K562 (cell line): ENCODE measurements at regions not wholly inside any gene's neighbourhood (a gene's known extent, or its start where the extent isn't known, plus 50 kb on each side); places are given as distances from the start of the nearest gene placed in this dataset.

Experiments used
- ATAC-seq: fragments of 200-7000 bp; cut with Tn5 transposase; 3 replicates; pipeline ENCODE4 v1.9.1; 2020; ENCODE audit warnings: moderate library complexity
- BruUV-seq: library from RNA; stranded (reverse); fragments of 400-500 nt; replicated peaks from 2 replicates; lab custom pipeline; 2021; lab: Mats Ljungman, UMichigan
- CTCF ChIA-PET: fragments of 300-600 bp; formaldehyde crosslinking; extraction: SDS; loops from one replicate; lab custom pipeline; 2021; ENCODE audit warnings: low intra/inter-chr PET ratio; lab: Yijun Ruan, JAX
- POLR2A ChIA-PET: fragments of 300-600, 350-650 bp; sonication (Branson Sonifier 250); formaldehyde crosslinking; extraction: SDS; loops from one replicate; lab custom pipeline; 2021; ENCODE audit warnings: antibody characterized with exemption, inconsistent platforms; lab: Yijun Ruan, JAX
- DNase-seq, 4 experiments: peaks; one replicate each; pipeline versions ENCODE4 v3.0.0 to v3.0.0-alpha.2; 2011 to 2018; ENCODE audit warnings: low spot score in 3 of 4, mixed read lengths in 3 of 4; ENCODE audit errors: extremely low read depth in 1 of 4
- FAIRE-seq: peaks from 2 replicates; lab custom pipeline; 2011; peaks lifted over from hg19 to GRCh38; lab: Jason Lieb, UNC
- H2AFZ ChIP-seq: 2 replicates; pipeline ENCODE4 v1.6.0; 2011; ENCODE audit warnings: low read depth, low read length, control low read depth, inconsistent platforms
- H3K27ac ChIP-seq: fragments of 200-600 bp; 3 replicates; pipeline ENCODE4 v1.8.0; 2011; ENCODE audit warnings: low read depth, mild to moderate bottlenecking, control low read depth, inconsistent platforms, low read length, moderate library complexity, mixed read lengths; ENCODE audit errors: extremely low read depth
- H3K27me3 ChIP-seq, 2 experiments: fragments of 300-600 bp in 1 of 2; 2 replicates in 1 of 2; 3 replicates in 1 of 2; pipeline versions ENCODE4 v1.6.0 to v1.8.0; 2011; ENCODE audit warnings: inconsistent platforms in 2 of 2, low read length in 2 of 2, mild to moderate bottlenecking in 1 of 2, mixed read lengths in 1 of 2, moderate library complexity in 1 of 2; ENCODE audit not compliant: control insufficient read depth in 2 of 2, insufficient read depth in 2 of 2
- H3K36me3 ChIP-seq: fragments of 300-600 bp; 3 replicates; pipeline ENCODE4 v1.8.0; 2011; ENCODE audit warnings: mild to moderate bottlenecking, low read length, inconsistent platforms; ENCODE audit not compliant: control insufficient read depth, insufficient read depth
- H3K4me1 ChIP-seq, 2 experiments: fragments of 200-600 bp in 1 of 2; replicated peaks in 1 of 2; 2 replicates in 1 of 2; 3 replicates in 1 of 2; pipeline versions ENCODE4 v1.5.1 to v1.8.0; 2011; ENCODE audit warnings: inconsistent platforms in 2 of 2, low read length in 2 of 2, mild to moderate bottlenecking in 1 of 2, mixed read lengths in 1 of 2, moderate library complexity in 1 of 2; ENCODE audit not compliant: control insufficient read depth in 2 of 2, insufficient read depth in 2 of 2
- H3K4me2 ChIP-seq: 2 replicates; pipeline ENCODE4 v1.6.1; 2011; ENCODE audit warnings: low read length, control low read depth, inconsistent platforms, mixed read lengths; ENCODE audit not compliant: insufficient read depth
- H3K4me3 ChIP-seq: fragments of 200-600 bp; sonication (generic), shearing (Covaris generic); 2 replicates; pipeline ENCODE4 v1.5.1; 2016; ENCODE audit warnings: control low read depth, inconsistent platforms
- H3K79me2 ChIP-seq: fragments of 200-600 bp; 3 replicates; pipeline ENCODE4 v1.8.0; 2011; ENCODE audit warnings: low read length, inconsistent platforms; ENCODE audit not compliant: control insufficient read depth, insufficient read depth
- H3K9ac ChIP-seq, 2 experiments: 2 replicates each; pipeline versions ENCODE4 v1.6.0 to v1.6.1; 2011; ENCODE audit warnings: low read depth in 2 of 2, low read length in 2 of 2, control low read depth in 1 of 2, inconsistent platforms in 1 of 2, mild to moderate bottlenecking in 1 of 2, mixed read lengths in 1 of 2; ENCODE audit not compliant: insufficient read depth in 1 of 2
- H3K9me1 ChIP-seq: one replicate; pipeline ENCODE4 v1.6.0; 2011; ENCODE audit warnings: inconsistent platforms, mild to moderate bottlenecking, low read length, moderate library complexity; ENCODE audit not compliant: control insufficient read depth, insufficient read depth
- H3K9me3 ChIP-seq: replicated peaks from 2 replicates; pipeline ENCODE4 v1.5.1; 2011; ENCODE audit warnings: low read depth, low read length, inconsistent platforms; ENCODE audit not compliant: control insufficient read depth, insufficient read depth
- H4K20me1 ChIP-seq: replicated peaks from 2 replicates; pipeline ENCODE4 v1.6.1; 2011; ENCODE audit warnings: low read length, inconsistent platforms, mixed read lengths; ENCODE audit not compliant: control insufficient read depth, insufficient read depth
- CBX2 ChIP-seq: fragments of 200-600 bp; sonication (generic); IDR thresholded peaks from one replicate; pipeline ENCODE4 v1.6.1; 2012; ENCODE audit warnings: mild to moderate bottlenecking, low read length, inconsistent platforms; ENCODE audit not compliant: insufficient read depth, poor library complexity, severe bottlenecking
- CCAR2 ChIP-seq: fragments of 200-400 bp; formaldehyde crosslinking; IDR thresholded peaks from 2 replicates; pipeline ENCODE4 v1.6.1; 2017; ENCODE audit warnings: mild to moderate bottlenecking, low read depth, low read length
- CTBP1 ChIP-seq: fragments of 450-650 bp; IDR thresholded peaks from 2 replicates; pipeline ENCODE4 v1.6.1; 2016; ENCODE audit warnings: borderline replicate concordance
- DEAF1 ChIP-seq: fragments of 450-650 bp; formaldehyde crosslinking; IDR thresholded peaks from 2 replicates; pipeline ENCODE4 v1.4.0; 2020; ENCODE audit warnings: mild to moderate bottlenecking, moderate library complexity
- FOXK2 ChIP-seq, 2 experiments: fragments of 450-650 bp; IDR thresholded peaks in 1 of 2; conservative IDR thresholded peaks in 1 of 2; 2 replicates each; pipeline ENCODE4 v1.6.1; 2016; ENCODE audit warnings: low read depth in 2 of 2, mild to moderate bottlenecking in 1 of 2
- HMGN3 ChIP-seq: IDR thresholded peaks from 2 replicates; pipeline ENCODE4 v1.6.1; 2011; ENCODE audit warnings: borderline replicate concordance, low read depth, mild to moderate bottlenecking, mixed read lengths, low read length; ENCODE audit not compliant: insufficient read length; ENCODE audit errors: extremely low read depth
- ID3 ChIP-seq, 2 experiments: fragments of 250-450 bp in 1 of 2; fragments of 450-650 bp in 1 of 2; sonication (Bioruptor Pico) in 1 of 2; IDR thresholded peaks; 2 replicates each; pipeline versions ENCODE4 v1.6.1 to v1.8.0; 2016 to 2021; ENCODE audit warnings: mild to moderate bottlenecking in 2 of 2, moderate library complexity in 2 of 2, missing compliant biosample characterization in 1 of 2, missing genetic modification characterization in 1 of 2
- MIER1 ChIP-seq: fragments of 450-650 bp; IDR thresholded peaks from 2 replicates; pipeline ENCODE4 v1.6.1; 2016; ENCODE audit warnings: antibody characterized with exemption, mild to moderate bottlenecking, low read depth
- SRF ChIP-seq, 2 experiments: fragments of 250-450, 450-650 bp in 1 of 2; sonication (Bioruptor Pico) in 1 of 2; sonication (generic) in 1 of 2; formaldehyde crosslinking; IDR thresholded peaks; 2 replicates each; pipeline versions ENCODE4 v1.5.0 to v1.5.1; 2020 to 2022; ENCODE audit warnings: mild to moderate bottlenecking in 1 of 2, missing genetic modification reagents in 1 of 2
- TSC22D4 ChIP-seq: fragments of 450-650 bp; IDR thresholded peaks from 2 replicates; pipeline ENCODE4 v1.6.1; 2016; ENCODE audit warnings: missing genetic modification characterization, missing biosample characterization, control low read depth
- ZFP91 ChIP-seq: sonication (generic); formaldehyde crosslinking; IDR thresholded peaks from 2 replicates; pipeline ENCODE4 v1.8.0; 2022; ENCODE audit warnings: mild to moderate bottlenecking, missing genetic modification reagents
- ZKSCAN3 ChIP-seq: fragments of 250-450 bp; sonication (Bioruptor Pico); IDR thresholded peaks from 2 replicates; pipeline ENCODE4 v1.4.0; 2020
- ZNF124 ChIP-seq: sonication (generic); formaldehyde crosslinking; IDR thresholded peaks from 2 replicates; pipeline ENCODE4 v1.8.1; 2022; ENCODE audit warnings: missing genetic modification reagents
- ZNF253 ChIP-seq: fragments of 250-450 bp; sonication (Bioruptor Pico); conservative IDR thresholded peaks from 2 replicates; pipeline ENCODE4 v1.6.1; 2021; ENCODE audit warnings: mild to moderate bottlenecking
- WGBS: fragments of 100-300 bp; shearing (Covaris generic); methylation state at CpG from one replicate; pipeline ENCODE4 v1.1.6; 2016; ENCODE audit warnings: low coverage, mixed read lengths; ENCODE audit not compliant: insufficient coverage; ENCODE audit errors: missing lambda C conversion rate; 5-methylcytosine and 5-hydroxymethylcytosine counted together
- in situ Hi-C: fragments of 300-500 bp; cut with MboI; formaldehyde crosslinking; loops from 4 replicates; pipeline ENCODE4 v1.15.0; 2018; ENCODE audit warnings: inconsistent platforms, mixed read lengths
- intact Hi-C: fragments of 100-400 bp; cut with micrococcal nuclease; formaldehyde crosslinking; loops from 2 replicates; pipeline ENCODE4 v1.14.2; 2022

GRCh38 chr1:29574871-29575270 is 338.5 kb downstream of the PTPRU start:
- no peaks in the 10 kb centered on the region for H3K9me3 ChIP-seq
- H3K4me3 ChIP-seq = no peak overlapping the region
- ChIA-PET POLR2A (no interaction called here), CTCF (no interaction called here)
- no peak for FAIRE-seq
- H3K9ac ChIP-seq = no peak overlapping the region
- WGBS = 0% methylated on average over 2 of the region's 2 CpGs
- no TSS peak for BruUV-seq
- H3K27ac ChIP-seq = no peak overlapping the region
- H3K4me1 ChIP-seq = no peaks in the 10 kb centered on the region
- H4K20me1 ChIP-seq = 0 out of 2 replicates have a peak, but pooled peaks cover 4% of the 10 kb centered on the region
- TF ChIP-seq CBX2 (no peak), FOXK2 (conservative IDR thresholded peaks at IDR 0.05 in 1 of 2, IDR thresholded peaks at IDR 0.05 in 1 of 2; ENCODE audit: low read depth in 2 of 2) (no peak), ZNF253 (CRISPR knock-in tag) (no peak), ZFP91 (CRISPR knock-in tag) (no peak), TSC22D4 (no peak), SRF (CRISPR knock-in tag; IDR thresholded peaks at IDR 0.05) (no peak), MIER1 (no peak), ZKSCAN3 (CRISPR knock-in tag) (no peak), DEAF1 (CRISPR knock-in tag) (no peak), ID3 (CRISPR knock-in tag; IDR thresholded peaks at IDR 0.05) (no peak), ID3 (tag; IDR thresholded peaks at IDR 0.05) (no peak), ZNF124 (no peak), HMGN3 (no peak), CCAR2 (no peak), CTBP1 (no peak)
- in situ Hi-C loops (no loop called here), intact Hi-C loops (no loop called here)
- ATAC-seq = no peak
- H3K27me3 ChIP-seq = peaks cover 12 to 18% of the 10 kb centered on the region in 2 experiments; a peak in 3 of 5 replicates
- no peak overlapping the region for H3K4me2 ChIP-seq
- DNase-seq = no peak
- no peaks in the 10 kb centered on the region for H3K79me2 ChIP-seq
- H2AFZ ChIP-seq = no peak overlapping the region
- no peaks in the 10 kb centered on the region for H3K36me3 ChIP-seq
- H3K9me1 ChIP-seq = no peaks in the 10 kb centered on the region
